HG03521 (cell line): ENCODE measurements at regions not wholly inside any gene's neighbourhood (a gene's known extent, or its start where the extent isn't known, plus 50 kb on each side); places are given as distances from the start of the nearest gene placed in this dataset.
A peak's percentile ranks its signal among the peaks of the same experiment; 100 is the strongest.

ENCODE experiments used
- ATAC-seq: cut with Tn5 transposase; IDR thresholded peaks from one replicate; pipeline ENCODE4 v1.9.1; 2021; ENCODE audit warnings: mild to moderate bottlenecking, moderate library complexity; ENCODE audit not compliant: unreplicated experiment

- no peak for ATAC-seq
These were observed 403.0 kb upstream of the RBMS3 start for GRCh38 chr3:28877912-28878311.

DNA sequence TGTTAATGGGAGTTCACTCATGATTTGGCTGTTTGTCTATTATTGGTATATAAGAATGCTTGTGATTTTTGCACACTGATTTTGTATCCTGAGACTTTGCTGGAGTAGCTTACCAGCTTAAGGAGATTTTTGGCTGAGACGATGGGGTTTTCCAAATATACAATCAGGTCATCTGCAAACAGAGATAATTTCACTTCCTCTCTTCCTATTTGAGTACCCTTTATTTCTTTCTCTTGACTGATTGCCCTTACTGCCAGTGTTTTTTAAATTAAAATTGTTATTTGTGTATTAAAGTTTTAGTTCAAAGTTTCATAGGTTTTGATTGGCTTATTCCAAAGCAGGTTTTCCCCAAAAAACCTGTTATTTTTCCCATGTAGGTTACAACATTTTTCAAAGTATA, 390.5 kb upstream of the RBMS3 start:
- ATAC-seq, result no peak

DNA sequence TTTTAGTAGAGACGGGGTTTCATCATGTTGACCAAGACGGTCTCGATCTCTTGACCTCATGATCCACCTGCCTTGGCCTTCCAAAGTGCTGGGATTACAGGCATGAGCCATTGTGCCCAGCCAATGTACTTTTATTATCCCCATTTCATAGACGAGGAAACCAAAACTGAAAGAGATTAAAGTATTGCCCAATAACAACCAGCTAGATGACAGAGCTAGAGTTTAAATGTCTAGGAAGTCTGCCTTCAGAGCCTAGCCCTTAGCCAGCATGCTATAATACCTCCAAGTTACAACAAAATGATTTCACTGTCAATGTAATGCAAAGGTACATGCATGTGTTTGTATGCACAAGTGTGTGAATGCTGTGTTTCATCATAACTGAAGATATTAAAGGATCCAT, 389.4 kb upstream of the RBMS3 start:
- ATAC-seq, result no peak

DNA sequence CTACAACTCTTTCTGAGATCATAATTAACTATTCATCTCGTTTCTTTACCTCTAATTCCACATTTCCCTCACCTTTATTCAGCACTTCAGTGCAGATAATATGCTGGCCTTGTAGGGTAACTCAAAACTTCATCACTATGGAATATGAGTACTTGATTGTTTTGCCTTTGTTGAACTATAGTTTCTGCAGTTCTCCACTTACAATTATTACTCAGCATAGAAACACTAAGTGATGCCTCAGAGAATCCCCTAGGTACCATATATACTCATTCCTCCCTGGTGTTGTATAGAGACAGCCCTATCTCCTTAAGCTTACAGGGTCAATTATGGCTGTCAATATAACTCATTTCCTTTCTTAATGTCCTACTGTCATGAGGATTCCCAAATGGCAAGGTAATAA, 380.6 kb upstream of the RBMS3 start:
- ATAC-seq, result no peak

- no peak for ATAC-seq
These were observed 379.9 kb upstream of the RBMS3 start for GRCh38 chr3:28901018-28901417.

DNA sequence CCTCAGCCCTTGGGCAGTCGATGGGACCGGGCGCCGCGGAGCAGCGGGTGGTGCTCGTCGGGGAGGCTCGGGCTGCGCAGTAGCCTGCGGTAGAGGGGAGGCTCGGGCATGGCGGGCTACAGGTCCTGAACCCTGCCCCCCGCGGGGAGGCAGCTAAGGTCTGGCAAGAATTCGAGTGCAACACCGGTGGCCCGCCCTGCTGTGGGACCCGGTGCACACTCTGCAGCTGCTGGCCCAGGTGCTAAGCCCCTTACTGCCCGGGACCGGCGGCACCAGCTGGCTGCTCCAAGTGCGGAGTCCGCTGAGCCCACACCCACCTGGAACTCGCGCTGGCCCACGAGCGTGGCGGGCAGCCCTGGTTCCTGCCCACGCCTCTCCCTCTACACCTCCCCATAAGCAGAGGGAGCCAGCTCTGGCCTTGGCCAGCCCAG, 377.7 kb upstream of the RBMS3 start:
- no peak for ATAC-seq

DNA sequence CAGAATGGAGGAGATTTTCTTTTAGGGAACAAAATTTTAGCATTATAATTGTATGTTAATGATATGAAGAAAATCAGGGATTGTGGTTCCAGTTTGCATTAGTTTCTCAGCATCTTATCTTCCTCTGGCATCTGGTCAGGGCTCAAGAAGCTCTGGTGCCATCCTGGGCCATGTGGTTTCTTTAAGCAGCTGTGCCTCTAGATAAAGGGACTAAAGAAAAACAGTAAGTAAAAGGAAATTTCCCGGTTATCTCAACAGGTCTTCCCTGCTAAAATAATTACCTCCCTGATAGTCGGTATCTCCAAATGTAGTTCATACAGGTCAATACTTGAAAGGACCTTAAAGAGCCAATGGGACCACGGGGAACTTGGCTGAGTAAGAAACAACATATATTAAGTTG, 375.1 kb upstream of the RBMS3 start:
- ATAC-seq, result no peak

DNA sequence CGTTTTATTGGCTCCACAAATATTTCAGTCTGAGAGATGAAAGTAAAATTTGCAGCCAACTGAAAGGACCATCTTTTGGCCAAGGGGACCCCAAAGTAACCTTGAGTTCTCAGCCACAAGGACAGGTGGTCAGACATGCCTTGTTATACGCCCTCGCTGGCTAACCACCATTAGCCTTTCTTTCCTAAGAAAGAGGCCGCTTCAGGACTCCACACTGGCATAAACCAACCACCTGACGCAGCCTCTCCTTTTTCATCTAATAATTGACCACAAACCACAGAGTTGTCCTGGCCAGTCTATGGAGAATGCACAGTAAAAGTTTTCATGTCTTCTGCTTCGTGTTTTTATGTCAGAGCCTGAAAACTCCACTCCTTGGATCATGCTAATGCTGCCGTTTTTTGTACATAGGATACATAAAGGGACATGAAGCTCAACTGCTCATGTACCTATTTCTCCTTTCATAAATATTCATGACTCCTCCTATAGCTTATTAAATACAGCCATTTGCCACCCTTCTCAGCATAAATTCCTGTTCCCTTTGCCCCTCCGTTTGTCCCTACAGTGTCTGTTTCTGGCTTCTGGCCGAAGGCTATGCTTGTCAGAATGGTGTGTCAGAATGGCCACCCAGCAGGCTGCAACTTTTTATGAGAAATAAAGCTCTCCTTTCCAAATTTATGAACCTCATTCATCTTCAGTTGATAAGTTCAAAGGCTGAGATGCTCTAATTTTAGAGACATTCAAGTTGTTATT, 374.1 kb upstream of the RBMS3 start:
- no peak for ATAC-seq

DNA sequence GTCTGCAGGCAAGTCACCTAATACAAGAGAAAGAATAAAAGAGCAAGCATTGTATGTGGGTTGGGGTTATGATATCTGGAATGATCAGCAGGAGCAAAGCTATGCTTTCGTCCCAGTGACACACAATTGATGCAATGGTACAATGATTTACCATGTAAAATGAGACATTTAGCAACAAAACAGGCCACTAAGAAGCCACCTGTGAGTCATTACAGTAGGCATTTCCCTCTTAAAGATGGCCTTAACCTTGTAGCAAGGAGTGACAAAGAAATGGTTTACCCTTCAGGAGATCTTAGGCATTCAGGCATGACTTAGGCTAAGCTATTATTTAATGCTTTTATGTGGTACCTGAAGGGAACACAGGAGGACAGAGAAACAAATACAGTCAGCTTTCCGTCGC, 373.3 kb upstream of the RBMS3 start:
- ATAC-seq, result no peak

DNA sequence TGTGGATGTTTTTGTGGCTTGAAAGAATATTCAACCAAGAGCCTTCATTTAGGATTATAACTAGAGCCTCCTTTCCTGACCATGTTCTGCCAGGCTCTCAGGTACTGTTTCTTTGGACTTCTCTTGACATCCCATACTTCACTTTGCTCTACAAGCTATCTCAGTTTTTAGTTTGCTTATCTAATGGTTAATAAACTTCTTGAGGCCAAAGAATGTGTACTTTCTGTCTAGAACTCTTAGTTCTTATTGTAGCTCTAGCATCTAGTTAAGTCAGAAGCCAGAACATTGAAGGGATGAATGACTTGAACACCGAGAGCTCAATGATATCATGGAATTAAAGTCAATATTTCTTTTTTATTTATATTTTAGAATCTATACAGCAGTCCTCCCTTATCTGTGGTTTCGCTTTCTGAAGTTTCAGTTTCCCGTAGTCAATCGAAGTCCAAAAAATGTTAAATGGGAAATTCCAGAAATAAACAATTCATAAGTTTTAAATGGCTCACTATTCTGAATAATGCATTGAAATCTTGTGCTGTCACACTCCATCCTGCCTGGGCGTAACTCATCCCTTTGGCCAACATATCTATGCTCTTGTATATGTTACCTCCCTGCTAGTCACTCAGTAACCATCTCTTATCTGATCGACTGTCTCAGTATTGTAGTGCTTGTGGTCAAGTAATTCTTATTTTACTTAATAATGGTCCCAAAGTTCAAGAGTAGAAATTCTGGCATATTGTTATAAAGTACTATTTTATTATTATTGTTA, 368.6 kb upstream of the RBMS3 start:
- ATAC-seq, result no peak

DNA sequence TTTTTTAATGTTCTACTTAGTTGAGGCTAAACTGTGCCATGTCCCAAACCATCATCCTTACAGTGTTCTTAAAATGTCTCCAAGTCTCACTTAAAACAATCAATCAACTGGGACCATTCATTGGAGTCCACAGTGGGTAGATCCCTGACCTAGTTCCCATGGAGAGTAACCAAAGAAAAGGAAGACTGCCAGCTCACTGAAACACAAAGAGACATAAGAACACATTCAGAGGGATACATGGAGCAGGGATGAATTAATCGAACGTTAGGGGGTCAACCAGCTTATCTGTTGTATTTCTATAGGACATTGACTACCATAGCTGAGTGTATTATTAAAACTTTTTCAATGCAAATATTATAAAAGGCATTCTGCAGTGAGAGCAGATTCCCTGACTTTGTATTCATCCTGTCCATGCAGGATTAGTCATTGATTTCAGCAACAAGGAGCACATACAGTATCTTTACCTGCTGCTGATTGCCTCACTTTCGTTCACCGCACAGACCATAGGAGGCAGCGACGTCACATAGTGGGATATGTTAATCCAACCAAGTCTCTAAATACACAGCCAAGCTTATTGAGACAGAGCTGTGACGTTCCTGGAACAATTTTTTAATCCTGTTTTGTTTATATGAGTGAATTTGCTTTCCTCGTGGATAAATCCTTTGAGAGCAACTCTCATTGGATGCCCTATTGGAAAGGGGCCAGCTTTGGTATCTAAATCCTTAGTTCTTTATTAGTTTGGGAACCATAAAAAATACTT, 364.9 kb upstream of the RBMS3 start:
- ATAC-seq, result no peak

DNA sequence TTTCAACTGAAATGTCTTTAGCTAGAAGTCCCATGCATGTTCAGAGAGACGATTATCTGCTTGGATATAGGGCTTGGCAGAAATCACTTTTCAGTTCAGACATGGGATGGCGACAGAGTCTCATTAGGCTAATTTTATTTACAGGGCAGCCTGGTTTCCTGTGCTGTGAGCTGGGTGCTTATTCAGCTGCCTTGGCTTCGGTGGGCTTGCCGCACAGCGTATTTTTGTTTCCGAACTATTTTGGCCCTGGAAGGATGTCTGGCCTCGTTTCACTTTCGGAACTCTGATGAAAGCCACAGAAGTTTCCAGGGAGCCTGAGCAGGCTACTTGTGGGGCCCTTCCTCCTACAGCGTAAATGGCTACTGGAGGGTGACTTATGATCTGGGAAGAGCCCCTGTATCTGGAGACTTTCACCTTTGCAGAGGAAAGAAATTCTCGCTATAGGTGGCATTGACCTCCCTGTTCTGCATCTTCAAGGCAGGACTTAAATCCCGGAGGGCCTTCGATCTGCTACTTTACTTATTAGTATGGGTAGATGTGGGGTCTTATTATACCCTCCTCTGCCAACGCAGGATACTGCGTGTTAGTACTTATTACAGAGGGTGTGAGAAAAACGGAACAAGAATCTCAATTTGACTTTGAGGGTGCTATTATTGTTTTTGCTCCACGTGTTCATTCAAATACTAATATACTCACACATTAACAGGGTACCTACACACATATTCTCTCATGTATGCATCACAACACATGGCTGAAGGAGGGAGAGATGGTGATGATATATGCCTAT, 364.0 kb upstream of the RBMS3 start:
- ATAC-seq, result peak; percentile 93

DNA sequence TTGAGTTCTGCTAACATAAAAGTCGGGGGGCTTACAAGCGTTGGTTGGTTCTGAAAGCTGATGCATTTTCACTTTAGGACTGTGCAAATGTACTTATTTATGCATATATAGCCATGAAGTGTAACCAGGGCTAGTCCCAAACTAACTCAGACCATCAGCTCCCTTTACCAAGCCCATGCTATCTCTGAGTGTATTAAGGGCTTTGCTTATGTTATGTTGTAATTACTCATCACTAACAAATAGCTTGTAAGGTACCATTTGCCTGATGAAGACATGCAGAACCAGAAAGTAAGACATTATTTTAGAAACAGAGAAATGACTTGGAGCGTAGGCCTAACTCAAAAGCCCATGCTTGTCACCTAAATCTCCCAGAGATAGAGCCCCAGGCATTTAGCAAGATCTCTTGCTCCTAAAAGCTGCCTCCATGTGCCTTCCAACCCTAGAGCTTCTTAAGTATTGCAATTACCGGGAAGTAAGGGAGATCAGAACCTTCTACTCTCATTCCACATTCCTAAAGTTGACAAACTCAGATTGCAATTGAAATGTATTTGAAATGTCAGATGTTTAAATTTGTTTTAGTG, 362.9 kb upstream of the RBMS3 start:
- ATAC-seq, result no peak

DNA sequence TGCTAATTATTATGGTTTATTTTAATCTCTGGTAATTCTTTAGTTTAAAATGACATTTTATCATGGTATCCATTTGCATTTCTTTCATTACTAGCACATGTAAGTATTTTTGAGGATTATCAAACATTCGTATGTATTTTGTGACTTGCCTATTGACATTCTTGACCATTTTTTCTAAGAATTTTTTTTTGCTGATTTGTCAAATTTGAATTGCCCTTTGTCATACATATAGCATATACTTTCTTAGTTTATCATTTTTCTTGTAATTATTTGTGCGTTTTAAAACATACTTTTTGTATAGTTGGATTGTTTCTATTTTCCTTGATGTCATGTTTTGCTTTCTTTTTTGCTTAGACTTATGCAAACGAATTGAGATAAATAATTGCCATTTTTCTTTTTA, 358.5 kb upstream of the RBMS3 start:
- ATAC-seq, result no peak

GRCh38 chr3:28923994-28924393, 356.9 kb upstream of the RBMS3 start:
- ATAC-seq, result no peak

DNA sequence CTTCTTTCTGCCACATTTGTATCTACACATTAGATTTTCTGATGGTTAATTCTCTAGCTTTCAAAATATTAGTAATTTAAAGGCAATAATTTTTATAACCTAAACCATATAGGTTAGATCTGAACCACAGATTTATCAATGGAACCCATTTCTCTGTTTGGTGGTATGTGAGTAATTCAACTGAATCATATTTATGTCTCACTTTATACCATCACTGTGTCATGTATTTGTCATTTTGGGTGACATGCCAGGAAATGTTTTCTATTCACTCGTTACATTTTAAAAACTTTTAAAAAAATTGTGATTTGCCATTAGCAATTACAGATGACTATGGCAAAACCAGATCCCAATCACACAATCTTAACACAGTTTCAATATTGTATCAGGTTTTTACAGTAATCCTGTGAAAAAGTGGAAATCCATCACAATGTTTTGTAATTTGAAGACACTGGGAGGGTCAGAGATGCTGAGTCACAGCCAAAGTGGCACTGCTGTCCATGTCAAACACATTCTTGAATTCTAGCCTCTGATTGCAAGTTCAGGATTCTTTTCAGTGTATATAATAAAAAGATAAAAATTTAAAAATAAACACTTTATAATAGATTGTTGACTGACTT, 356.0 kb upstream of the RBMS3 start:
- ATAC-seq, result no peak

GRCh38 chr3:28933337-28933736, 347.5 kb upstream of the RBMS3 start:
- no peak for ATAC-seq

DNA sequence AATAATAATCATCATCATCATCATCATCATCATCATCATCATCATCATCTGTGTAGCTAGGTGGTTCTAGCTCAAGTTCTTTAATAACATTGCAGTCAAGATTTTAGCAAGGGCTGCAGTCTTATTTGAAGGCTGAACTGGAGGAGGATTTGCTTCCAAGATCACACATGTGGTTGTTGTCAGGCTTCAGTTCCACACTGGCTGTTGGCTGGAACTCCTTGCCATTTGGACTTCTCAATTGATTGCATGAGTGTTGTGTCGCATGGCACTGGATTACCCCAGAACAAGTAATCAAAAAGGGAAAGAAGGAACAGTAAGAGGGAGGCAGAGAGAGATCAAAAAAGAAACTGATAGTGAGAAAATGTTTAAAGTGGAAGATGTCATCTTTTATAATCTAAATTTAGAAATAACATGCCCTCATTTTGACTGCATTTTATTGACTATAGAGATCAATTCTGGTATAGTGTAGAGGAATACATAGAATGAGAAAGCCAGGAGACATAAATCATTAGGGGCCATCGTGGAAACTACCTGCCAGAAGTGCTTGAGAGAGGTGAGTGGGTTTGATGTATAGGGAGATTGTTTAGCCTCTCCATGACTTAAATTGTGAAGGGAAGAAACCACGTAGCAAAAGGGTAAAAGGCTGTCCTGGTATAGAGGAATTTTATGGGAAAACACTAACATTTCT, 346.6 kb upstream of the RBMS3 start:
- no peak for ATAC-seq

- no peak for ATAC-seq
These were observed 345.7 kb upstream of the RBMS3 start for GRCh38 chr3:28935146-28935545.

- ATAC-seq, result no peak
These were observed 344.7 kb upstream of the RBMS3 start for GRCh38 chr3:28936154-28936553.
